Hepatocyte (in vitro differentiated cells): ENCODE measurements at regions not wholly inside any gene's neighbourhood (a gene's known extent, or its start where the extent isn't known, plus 50 kb on each side); places are given as distances from the start of the nearest gene placed in this dataset.

Source experiments
- CTCF ChIP-seq: fragments of 200-600 bp; sonication (generic); IDR thresholded peaks from 2 replicates; pipeline ENCODE4 v1.5.1; 2016; ENCODE audit warnings: antibody characterized with exemption, mild to moderate bottlenecking; ENCODE audit not compliant: poor library complexity
- EZH2 ChIP-seq: fragments of 200-600 bp; sonication (generic); IDR thresholded peaks from 2 replicates; pipeline ENCODE4 v1.6.1; 2016; ENCODE audit warnings: antibody characterized with exemption, mild to moderate bottlenecking, borderline replicate concordance
- EZH2phosphoT487 ChIP-seq: fragments of 200-600 bp; sonication (generic); IDR thresholded peaks from one replicate; pipeline ENCODE4 v1.6.1; 2018; ENCODE audit warnings: antibody characterized with exemption, mild to moderate bottlenecking, low read depth, moderate library complexity; ENCODE audit not compliant: unreplicated experiment, severe bottlenecking

- TF ChIP-seq EZH2 (no peak), CTCF (no peak), EZH2phosphoT487 (no peak)
Observed at GRCh38 chr15:100712226-100712625, 109.8 kb downstream of the ASB7 start.
